ENCODE measurements at regions not wholly inside any gene's neighbourhood (a gene's known extent, or its start where the extent isn't known, plus 50 kb on each side); places are given as distances from the start of the nearest gene placed in this dataset.

GRCh38 chr7:127487381-127487780 is 94.9 kb upstream of the ZNF800 start:
- TF ChIP-seq CTCF (IDR thresholded peaks at IDR 0.05) (no peak), POLR2A (IDR thresholded peaks at IDR 0.05) (no peak)
